Keratinocyte (primary cell): ENCODE measurements at regions not wholly inside any gene's neighbourhood (a gene's known extent, or its start where the extent isn't known, plus 50 kb on each side); places are given as distances from the start of the nearest gene placed in this dataset.
A peak's percentile ranks its signal among the peaks of the same experiment; 100 is the strongest.

Experiments used
- DNase-seq: peaks from one replicate; pipeline ENCODE4 v3.0.0-alpha.2; 2011; ENCODE audit warnings: low read depth, missing footprints, low spot score
- FAIRE-seq: peaks from 2 replicates; lab custom pipeline; 2011; peaks lifted over from hg19 to GRCh38; lab: Jason Lieb, UNC
- H2AFZ ChIP-seq: 2 replicates; pipeline ENCODE4 v1.6.0; 2012; ENCODE audit warnings: low read length, control low read depth, inconsistent platforms; ENCODE audit not compliant: control insufficient read depth
- H3K27ac ChIP-seq: 2 replicates; pipeline ENCODE4 v1.5.1; 2011; ENCODE audit warnings: low read length; ENCODE audit not compliant: control insufficient read depth, insufficient read depth
- H3K27me3 ChIP-seq: 3 replicates; pipeline ENCODE4 v1.6.0; 2011; ENCODE audit warnings: low read length; ENCODE audit not compliant: control insufficient read depth, insufficient read depth; ENCODE audit errors: extremely low read depth
- H3K36me3 ChIP-seq, 2 experiments: 2 replicates in 1 of 2; 3 replicates in 1 of 2; pipeline ENCODE4 v1.5.1; 2011; ENCODE audit warnings: low read length in 2 of 2, mild to moderate bottlenecking in 1 of 2; ENCODE audit not compliant: control insufficient read depth in 2 of 2, insufficient read depth in 2 of 2; ENCODE audit errors: extremely low read depth in 1 of 2
- H3K4me1 ChIP-seq: 3 replicates; pipeline ENCODE4 v1.5.1; 2011; ENCODE audit warnings: low read length; ENCODE audit not compliant: control insufficient read depth, insufficient read depth; ENCODE audit errors: extremely low read depth
- H3K4me2 ChIP-seq: 3 replicates; pipeline ENCODE4 v1.6.0; 2011; ENCODE audit warnings: low read depth, low read length; ENCODE audit not compliant: control insufficient read depth, insufficient read depth; ENCODE audit errors: extremely low read depth
- H3K4me3 ChIP-seq, 3 experiments: fragments of 200-600 bp in 1 of 3; sonication (generic) in 1 of 3; 2 replicates in 2 of 3; 3 replicates in 1 of 3; pipeline ENCODE4 v1.5.1; 2011 to 2016; ENCODE audit warnings: low read length in 3 of 3, mild to moderate bottlenecking in 3 of 3, control low read depth in 2 of 3, inconsistent platforms in 1 of 3, low read depth in 1 of 3, mixed read lengths in 1 of 3, mixed run types in 1 of 3, moderate library complexity in 1 of 3; ENCODE audit not compliant: control insufficient read depth in 2 of 3, insufficient read depth in 2 of 3; ENCODE audit errors: extremely low read depth in 1 of 3
- H3K79me2 ChIP-seq: 2 replicates; pipeline ENCODE4 v1.6.0; 2012; ENCODE audit warnings: low read length; ENCODE audit not compliant: control insufficient read depth, insufficient read depth
- H3K9ac ChIP-seq: 3 replicates; pipeline ENCODE4 v1.6.0; 2011; ENCODE audit warnings: low read length; ENCODE audit not compliant: control insufficient read depth, insufficient read depth; ENCODE audit errors: extremely low read depth
- H3K9me1 ChIP-seq: 3 replicates; pipeline ENCODE4 v1.6.0; 2011; ENCODE audit warnings: low read length; ENCODE audit not compliant: control insufficient read depth, insufficient read depth; ENCODE audit errors: extremely low read depth
- H3K9me3 ChIP-seq: 2 replicates; pipeline ENCODE4 v1.5.1; 2012; ENCODE audit warnings: low read depth, low read length; ENCODE audit not compliant: control insufficient read depth
- H4K20me1 ChIP-seq: 3 replicates; pipeline ENCODE4 v1.6.0; 2011; ENCODE audit warnings: low read length; ENCODE audit not compliant: control insufficient read depth, insufficient read depth; ENCODE audit errors: extremely low read depth
- CTCF ChIP-seq, 3 experiments: IDR thresholded peaks in 1 of 3; conservative IDR thresholded peaks in 1 of 3; optimal IDR thresholded peaks in 1 of 3; 2 replicates in 2 of 3; 3 replicates in 1 of 3; pipeline versions ENCODE3 to v1.5.1; 2011; ENCODE audit warnings: low read length in 3 of 3, mild to moderate bottlenecking in 3 of 3, moderate library complexity in 2 of 3, control low read depth in 1 of 3, inconsistent platforms in 1 of 3; ENCODE audit not compliant: insufficient read depth in 2 of 3; ENCODE audit errors: extremely low read depth in 1 of 3
- EZH2 ChIP-seq: IDR thresholded peaks from one replicate; pipeline ENCODE4 v1.6.1; 2012; ENCODE audit warnings: inconsistent platforms, mild to moderate bottlenecking, low read length, moderate library complexity
- dilution Hi-C: fragments of 300-500 bp; cut with MboI; formaldehyde crosslinking; loops from one replicate; pipeline ENCODE4 v1.7.0; 2020; ENCODE audit warnings: low sequenced_read_pairs; ENCODE audit not compliant: extremely low pct_ligation_motif_present

- Histone ChIP-seq H4K20me1 (no peaks in the 10 kb centered on the region), H3K4me2 (no peak overlapping the region), H3K4me1 (peaks cover 17% of the 10 kb centered on the region), H3K9me1 (no peaks in the 10 kb centered on the region), H3K79me2 (no peaks in the 10 kb centered on the region), H3K27me3 (no peaks in the 10 kb centered on the region), H3K9me3 (no peaks in the 10 kb centered on the region), H3K27ac (no peak overlapping the region), H3K9ac (no peak overlapping the region), H3K4me3 (no peak overlapping the region), H3K36me3 (no peaks in the 10 kb centered on the region), H2AFZ (no peak overlapping the region)
- FAIRE-seq = no peak
- dilution Hi-C loops = no loop called here
- no peak for TF ChIP-seq CTCF (optimal IDR thresholded peaks at IDR 0.05 in 1 of 3, IDR thresholded peaks at IDR 0.05 in 1 of 3, conservative IDR thresholded peaks at IDR 0.05 in 1 of 3; ENCODE audit: extremely low read depth in 1 of 3, insufficient read depth in 2 of 3, low read length in 3 of 3)
- no peak for DNase-seq
Observed at GRCh38 chr5:93076096-93076495, 504.9 kb downstream of the NR2F1-AS1 start.

GRCh38 chr5:93073547-93073946, 507.5 kb downstream of the NR2F1-AS1 start:
- H3K36me3 ChIP-seq = no peaks in the 10 kb centered on the region
- H3K9me3 ChIP-seq = no peaks in the 10 kb centered on the region
- H4K20me1 ChIP-seq = no peaks in the 10 kb centered on the region
- dilution Hi-C loops = no loop called here
- H3K27ac ChIP-seq = no peak overlapping the region
- peak overlapping the region; percentile 40 for H3K4me2 ChIP-seq
- H2AFZ ChIP-seq = peak overlapping the region; percentile 31
- no peak overlapping the region for H3K4me3 ChIP-seq
- H3K79me2 ChIP-seq = no peaks in the 10 kb centered on the region
- H3K9ac ChIP-seq = no peak overlapping the region
- no peaks in the 10 kb centered on the region for H3K27me3 ChIP-seq
- H3K4me1 ChIP-seq = peaks cover 10% of the 10 kb centered on the region
- H3K9me1 ChIP-seq = no peaks in the 10 kb centered on the region
- no peak for DNase-seq
- no peak for TF ChIP-seq EZH2
- TF ChIP-seq CTCF (optimal IDR thresholded peaks at IDR 0.05 in 1 of 3, IDR thresholded peaks at IDR 0.05 in 1 of 3, conservative IDR thresholded peaks at IDR 0.05 in 1 of 3; ENCODE audit: extremely low read depth in 1 of 3, insufficient read depth in 2 of 3, low read length in 3 of 3) = no peak
- FAIRE-seq = no peak
